Fibroblast of lung (primary cell): ENCODE measurements at regions not wholly inside any gene's neighbourhood (a gene's known extent, or its start where the extent isn't known, plus 50 kb on each side); places are given as distances from the start of the nearest gene placed in this dataset.
"Not testable (repeated sequence)": the region's sequence is repeated elsewhere in the genome, so short reads cannot be mapped to it uniquely, and the experiment has no call there.

ENCODE experiments used
- DNase-seq, 2 donors: peaks; one replicate each; pipeline versions ENCODE4 v3.0.0 to v3.0.0-alpha.2; 2010; ENCODE audit warnings: low read depth in 2 of 2
- H2AFZ ChIP-seq: 2 replicates; pipeline ENCODE4 v1.5.1; 2012; ENCODE audit warnings: low read length, control low read depth, inconsistent platforms
- H3K27ac ChIP-seq: 2 replicates; pipeline ENCODE4 v1.5.1; 2011; ENCODE audit warnings: low read length, control low read depth; ENCODE audit not compliant: insufficient read depth
- H3K27me3 ChIP-seq: 2 replicates; pipeline ENCODE4 v1.5.1; 2011; ENCODE audit warnings: mild to moderate bottlenecking, low read length; ENCODE audit not compliant: control insufficient read depth, insufficient read depth
- H3K36me3 ChIP-seq: 2 replicates; pipeline ENCODE4 v1.5.1; 2011; ENCODE audit warnings: low read length; ENCODE audit not compliant: control insufficient read depth, insufficient read depth
- H3K4me1 ChIP-seq: 2 replicates; pipeline ENCODE4 v1.5.1; 2011; ENCODE audit warnings: low read length; ENCODE audit not compliant: control insufficient read depth, insufficient read depth; ENCODE audit errors: extremely low read depth
- H3K4me2 ChIP-seq: 2 replicates; pipeline ENCODE4 v1.5.1; 2011; ENCODE audit warnings: low read length, control low read depth; ENCODE audit not compliant: insufficient read depth; ENCODE audit errors: extremely low read depth
- H3K4me3 ChIP-seq, 4 experiments: fragments of 200-600 bp in 1 of 4; sonication (generic) in 1 of 4; replicated peaks in 1 of 4; 2 replicates each; pipeline ENCODE4 v1.5.1; 2011 to 2016; ENCODE audit warnings: low read length in 4 of 4, low read depth in 3 of 4, mild to moderate bottlenecking in 3 of 4, control low read depth in 2 of 4, inconsistent platforms in 1 of 4, mixed read lengths in 1 of 4; ENCODE audit not compliant: insufficient read depth in 1 of 4; ENCODE audit errors: control extremely low read depth in 1 of 4
- H3K79me2 ChIP-seq: 2 replicates; pipeline ENCODE4 v1.5.1; 2012; ENCODE audit warnings: mild to moderate bottlenecking, low read length, inconsistent platforms; ENCODE audit not compliant: control insufficient read depth, insufficient read depth
- H3K9ac ChIP-seq: 2 replicates; pipeline ENCODE4 v1.5.1; 2011; ENCODE audit warnings: mild to moderate bottlenecking, low read length, control low read depth; ENCODE audit not compliant: insufficient read depth
- H3K9me3 ChIP-seq: 2 replicates; pipeline ENCODE4 v1.5.1; 2012; ENCODE audit warnings: low read depth, low read length; ENCODE audit not compliant: control insufficient read depth, insufficient read depth
- H4K20me1 ChIP-seq: 2 replicates; pipeline ENCODE4 v1.5.1; 2011; ENCODE audit warnings: low read length; ENCODE audit not compliant: control insufficient read depth, insufficient read depth; ENCODE audit errors: extremely low read depth
- EZH2 ChIP-seq: IDR thresholded peaks from 2 replicates; pipeline ENCODE4 v1.5.1; 2012; ENCODE audit warnings: low read length, control low read depth, mild to moderate bottlenecking; ENCODE audit errors: missing control alignments
- TF ChIP-seq, protein P1 (sequence below), 2 donors: IDR thresholded peaks in 1 of 2; conservative IDR thresholded peaks in 1 of 2; 1 replicate in 1 of 2; 2 replicates in 1 of 2; pipeline ENCODE4 v1.5.1; 2011 to 2012; ENCODE audit warnings: low read length in 2 of 2, control low read depth in 1 of 2, inconsistent platforms in 1 of 2, low read depth in 1 of 2, mild to moderate bottlenecking in 1 of 2

DNA sequence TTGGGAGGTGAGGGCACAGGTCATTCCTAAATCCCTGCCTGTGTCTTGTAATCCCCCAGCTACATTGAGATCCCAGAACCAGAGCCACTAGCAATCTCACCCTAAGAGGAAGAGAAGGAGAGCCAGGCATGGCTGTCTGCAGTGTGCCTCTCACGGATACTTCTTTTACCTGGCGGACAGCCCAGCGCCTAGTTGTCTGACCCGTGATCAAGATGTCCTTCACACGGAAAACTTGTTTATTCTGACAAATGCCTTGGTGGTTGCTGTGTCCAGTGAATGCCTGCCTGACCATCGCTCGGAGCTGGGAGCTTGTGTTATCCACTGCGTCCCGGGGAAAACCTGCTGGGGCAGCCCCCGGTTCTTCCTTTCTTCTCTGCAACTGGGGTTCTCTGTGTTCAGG, 140.5 kb upstream of the WSCD1 start:
- Histone ChIP-seq H3K4me1 (no peaks in the 10 kb centered on the region), H3K4me3 (no peak overlapping the region), H3K4me2 (no peak overlapping the region), H2AFZ (no peak overlapping the region), H3K36me3 (no peaks in the 10 kb centered on the region), H3K9me3 (no peaks in the 10 kb centered on the region), H3K27ac (no peak overlapping the region), H3K27me3 (no peaks in the 10 kb centered on the region), H3K9ac (no peak overlapping the region), H3K79me2 (no peaks in the 10 kb centered on the region), H4K20me1 (no peaks in the 10 kb centered on the region)
- TF ChIP-seq, protein P1, sequence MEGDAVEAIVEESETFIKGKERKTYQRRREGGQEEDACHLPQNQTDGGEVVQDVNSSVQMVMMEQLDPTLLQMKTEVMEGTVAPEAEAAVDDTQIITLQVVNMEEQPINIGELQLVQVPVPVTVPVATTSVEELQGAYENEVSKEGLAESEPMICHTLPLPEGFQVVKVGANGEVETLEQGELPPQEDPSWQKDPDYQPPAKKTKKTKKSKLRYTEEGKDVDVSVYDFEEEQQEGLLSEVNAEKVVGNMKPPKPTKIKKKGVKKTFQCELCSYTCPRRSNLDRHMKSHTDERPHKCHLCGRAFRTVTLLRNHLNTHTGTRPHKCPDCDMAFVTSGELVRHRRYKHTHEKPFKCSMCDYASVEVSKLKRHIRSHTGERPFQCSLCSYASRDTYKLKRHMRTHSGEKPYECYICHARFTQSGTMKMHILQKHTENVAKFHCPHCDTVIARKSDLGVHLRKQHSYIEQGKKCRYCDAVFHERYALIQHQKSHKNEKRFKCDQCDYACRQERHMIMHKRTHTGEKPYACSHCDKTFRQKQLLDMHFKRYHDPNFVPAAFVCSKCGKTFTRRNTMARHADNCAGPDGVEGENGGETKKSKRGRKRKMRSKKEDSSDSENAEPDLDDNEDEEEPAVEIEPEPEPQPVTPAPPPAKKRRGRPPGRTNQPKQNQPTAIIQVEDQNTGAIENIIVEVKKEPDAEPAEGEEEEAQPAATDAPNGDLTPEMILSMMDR (conservative IDR thresholded peaks at IDR 0.05 in 1 of 2, IDR thresholded peaks at IDR 0.05 in 1 of 2; ENCODE audit: low read depth in 1 of 2, low read length in 2 of 2), result no peak
- TF ChIP-seq EZH2, result no peak
- DNase-seq, result no peak

GRCh38 chr17:5930555-5930954, 139.6 kb upstream of the WSCD1 start:
- H3K4me1 ChIP-seq, DNase-seq, H3K9me3 ChIP-seq, H3K27me3 ChIP-seq, H3K36me3 ChIP-seq, H3K4me2 ChIP-seq, H3K4me3 ChIP-seq, H3K27ac ChIP-seq, H4K20me1 ChIP-seq, H3K79me2 ChIP-seq, H3K9ac ChIP-seq, H2AFZ ChIP-seq: not testable (repeated sequence)

GRCh38 chr17:5931616-5932015, 138.6 kb upstream of the WSCD1 start:
- Histone ChIP-seq H3K79me2 (no peaks in the 10 kb centered on the region), H3K27ac (no peak overlapping the region), H3K4me2 (no peak overlapping the region), H3K9me3 (no peaks in the 10 kb centered on the region), H3K4me1 (no peaks in the 10 kb centered on the region), H4K20me1 (no peaks in the 10 kb centered on the region), H2AFZ (no peak overlapping the region), H3K36me3 (no peaks in the 10 kb centered on the region), H3K4me3 (no peak overlapping the region), H3K9ac (no peak overlapping the region), H3K27me3 (no peaks in the 10 kb centered on the region)
- DNase-seq, result peak in 1 of 2 donors; percentile 7
- no peak for TF ChIP-seq EZH2
- TF ChIP-seq, protein P1 (conservative IDR thresholded peaks at IDR 0.05 in 1 of 2, IDR thresholded peaks at IDR 0.05 in 1 of 2; ENCODE audit: low read depth in 1 of 2, low read length in 2 of 2), result no peak
